ENCODE measurements at regions not wholly inside any gene's neighbourhood (a gene's known extent, or its start where the extent isn't known, plus 50 kb on each side); places are given as distances from the start of the nearest gene placed in this dataset.

DNA sequence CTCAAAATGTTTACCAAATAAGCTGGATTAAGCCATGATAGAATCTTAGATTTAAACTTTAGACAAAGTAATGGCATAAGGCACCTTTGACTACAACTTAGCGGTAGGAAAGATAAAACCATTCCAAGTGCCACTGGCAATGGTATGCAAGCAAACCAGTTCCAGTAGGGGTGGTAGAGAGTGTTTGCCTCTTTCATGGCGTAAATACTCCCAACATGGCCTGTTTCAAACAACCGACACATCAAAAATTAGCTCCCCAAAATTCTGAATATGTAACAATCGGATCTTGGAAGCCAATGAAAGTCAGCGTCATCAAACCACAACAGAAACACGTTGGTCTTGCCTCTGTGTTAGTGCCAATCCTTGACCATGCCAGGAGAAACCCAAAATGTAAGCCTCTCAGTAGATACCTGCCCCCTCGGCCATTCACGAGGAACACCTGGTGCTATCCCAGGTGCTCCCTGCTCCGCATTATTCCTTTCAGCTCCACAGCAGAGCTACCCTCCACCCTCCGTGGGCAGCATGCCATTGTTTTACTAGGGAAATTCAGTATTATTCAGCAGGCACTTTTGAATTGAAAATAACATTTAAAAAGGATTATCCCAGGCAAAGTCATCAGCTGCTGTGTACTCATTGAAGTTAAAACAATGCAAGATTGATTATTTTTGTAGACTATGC lies 307.8 kb upstream of the CDH11 start:
- 73 to 75% methylated on average over 10 of the region's 10 CpGs for WGBS, 2 donors
- Histone ChIP-seq H3K9me3 (no peaks in the 10 kb centered on the region), H3K27ac (no peak overlapping the region), H3K4me3 (no peak overlapping the region), H3K27me3 (no peaks in the 10 kb centered on the region), H3K36me3 (no peaks in the 10 kb centered on the region), H3K4me1 (no peaks in the 10 kb centered on the region)
- DNase-seq: no peak
- intact Hi-C loops (cut with DNase I): no loop called here
- TF ChIP-seq POLR2A (IDR thresholded peaks at IDR 0.05) (no peak), CTCF (IDR thresholded peaks at IDR 0.05) (no peak), EP300 (IDR thresholded peaks at IDR 0.05) (no peak), POLR2AphosphoS5 (IDR thresholded peaks at IDR 0.05) (no peak)

DNA sequence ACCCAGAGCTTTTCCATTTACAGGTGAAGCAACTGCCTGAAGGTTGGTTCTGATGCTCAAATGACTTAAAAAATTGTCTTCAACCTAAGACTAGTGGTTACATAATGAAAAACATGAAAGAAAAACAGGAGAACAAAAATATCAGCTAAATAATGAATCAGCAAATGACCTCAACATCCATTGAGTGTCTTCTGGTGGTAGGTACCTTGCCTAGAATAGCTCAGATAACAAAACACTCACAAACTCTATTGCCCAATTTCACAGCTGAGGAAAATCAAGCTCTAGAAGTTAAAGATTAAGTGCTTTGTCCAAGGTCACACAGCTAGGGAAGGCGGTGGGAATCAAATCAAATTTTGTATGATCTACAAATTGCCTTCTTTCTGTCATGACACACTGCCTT lies 304.6 kb upstream of the CDH11 start:
- intact Hi-C loops (cut with DNase I): no loop called here
- no peak overlapping the region for H3K27ac ChIP-seq

GRCh38 chr16:65422934-65423333 lies 301.1 kb upstream of the CDH11 start:
- intact Hi-C loops (cut with DNase I): no loop called here
- DNase-seq: no peak
- WGBS, 2 donors: 92 to 93% methylated on average over 4 of the region's 4 CpGs

More for the DNA sequence above, 304.6 kb upstream of the CDH11 start:
- no peak overlapping the region for H3K4me3 ChIP-seq
- H3K4me1 ChIP-seq: no peaks in the 10 kb centered on the region
- WGBS, 2 donors: 77 to 84% methylated on average over 1 of the region's 1 CpG
- H3K27me3 ChIP-seq: no peaks in the 10 kb centered on the region
- H3K36me3 ChIP-seq: no peaks in the 10 kb centered on the region
- no peaks in the 10 kb centered on the region for H3K9me3 ChIP-seq
- no peak for TF ChIP-seq POLR2A (IDR thresholded peaks at IDR 0.05)
- DNase-seq: no peak

DNA sequence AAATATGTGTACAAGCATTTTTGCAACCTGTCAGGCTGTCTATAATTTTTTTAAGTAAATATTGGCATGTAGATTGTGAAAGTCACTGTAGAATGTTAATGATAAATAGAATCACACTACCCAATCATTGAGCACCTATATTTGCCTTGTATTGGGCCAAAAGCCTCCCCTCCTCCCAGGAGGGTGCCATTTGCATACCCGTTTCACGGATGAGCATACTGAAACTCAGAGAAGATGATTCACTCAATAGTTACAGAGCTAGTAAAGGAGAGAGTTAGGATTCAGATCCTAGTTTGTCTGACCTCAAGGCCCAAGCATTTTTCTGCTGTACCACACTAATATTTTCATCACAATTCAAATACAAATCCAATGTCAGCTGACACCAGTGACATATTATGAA lies 299.7 kb upstream of the CDH11 start:
- no peak for DNase-seq
- Histone ChIP-seq H3K27me3 (no peaks in the 10 kb centered on the region), H3K27ac (no peak overlapping the region), H3K4me3 (no peak overlapping the region), H3K36me3 (no peaks in the 10 kb centered on the region), H3K9me3 (peaks cover 0 to 4% (median 1%) of the 10 kb centered on the region in 4 donors), H3K4me1 (no peaks in the 10 kb centered on the region)
- intact Hi-C loops (cut with DNase I): no loop called here
- TF ChIP-seq CTCF (IDR thresholded peaks at IDR 0.05): no peak
- no peak for TF ChIP-seq POLR2AphosphoS5 (IDR thresholded peaks at IDR 0.05)
- TF ChIP-seq POLR2A (IDR thresholded peaks at IDR 0.05): no peak
- no peak for TF ChIP-seq EP300 (IDR thresholded peaks at IDR 0.05)
- WGBS, 2 donors: 83 to 86% methylated on average over 2 of the region's 2 CpGs

More at GRCh38 chr16:65422934-65423333, 301.1 kb upstream of the CDH11 start:
- no peak overlapping the region for H3K27ac ChIP-seq
- no peaks in the 10 kb centered on the region for H3K27me3 ChIP-seq
- no peak overlapping the region for H3K4me3 ChIP-seq
- H3K36me3 ChIP-seq: no peaks in the 10 kb centered on the region
- peaks cover 0 to 4% (median 1%) of the 10 kb centered on the region in 4 donors for H3K9me3 ChIP-seq
- TF ChIP-seq EP300 (IDR thresholded peaks at IDR 0.05) (no peak), POLR2AphosphoS5 (IDR thresholded peaks at IDR 0.05) (no peak), POLR2A (IDR thresholded peaks at IDR 0.05) (no peak), CTCF (IDR thresholded peaks at IDR 0.05) (no peak)
- no peaks in the 10 kb centered on the region for H3K4me1 ChIP-seq

DNA sequence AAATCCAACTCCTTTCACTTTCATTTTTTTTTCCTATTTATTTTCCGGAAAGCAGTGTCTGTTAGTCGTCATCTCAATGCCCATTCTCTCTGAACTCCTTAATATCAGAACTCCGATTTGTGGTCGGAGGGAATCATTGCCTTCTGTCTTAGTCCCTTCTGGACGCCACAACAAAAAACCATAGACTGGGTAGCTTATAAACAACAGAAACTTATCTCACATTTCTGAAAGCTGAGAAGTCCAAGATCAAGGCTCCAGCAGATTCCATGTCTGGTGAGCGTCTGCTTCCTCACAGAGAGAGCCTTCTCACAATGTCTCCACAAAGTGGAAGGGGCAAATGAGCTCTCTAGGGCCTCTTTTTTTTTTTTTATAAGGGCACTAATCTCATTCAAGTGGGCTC lies 296.6 kb upstream of the CDH11 start:
- H3K4me3 ChIP-seq: no peak overlapping the region
- TF ChIP-seq POLR2AphosphoS5 (IDR thresholded peaks at IDR 0.05): no peak
- TF ChIP-seq CTCF (IDR thresholded peaks at IDR 0.05): no peak
- TF ChIP-seq EP300 (IDR thresholded peaks at IDR 0.05): no peak
- TF ChIP-seq POLR2A (IDR thresholded peaks at IDR 0.05): no peak

More for the DNA sequence above, 296.6 kb upstream of the CDH11 start:
- 80 to 88% methylated on average over 6 of the region's 6 CpGs for WGBS, 2 donors
- H3K27ac ChIP-seq: no peak overlapping the region
- no peaks in the 10 kb centered on the region for H3K4me1 ChIP-seq
- H3K9me3 ChIP-seq: peaks cover 0 to 4% (median 1%) of the 10 kb centered on the region in 4 donors
- intact Hi-C loops (cut with DNase I): no loop called here
- no peaks in the 10 kb centered on the region for H3K36me3 ChIP-seq
- DNase-seq: no peak
- no peaks in the 10 kb centered on the region for H3K27me3 ChIP-seq
